Keratinocyte (primary cell): ENCODE measurements at regions not wholly inside any gene's neighbourhood (a gene's known extent, or its start where the extent isn't known, plus 50 kb on each side); places are given as distances from the start of the nearest gene placed in this dataset.

ENCODE experiments used
- DNase-seq: peaks from one replicate; pipeline ENCODE4 v3.0.0-alpha.2; 2011; ENCODE audit warnings: low read depth, missing footprints, low spot score
- FAIRE-seq: peaks from 2 replicates; lab custom pipeline; 2011; peaks lifted over from hg19 to GRCh38; lab: Jason Lieb, UNC
- H2AFZ ChIP-seq: 2 replicates; pipeline ENCODE4 v1.6.0; 2012; ENCODE audit warnings: low read length, control low read depth, inconsistent platforms; ENCODE audit not compliant: control insufficient read depth
- H3K27ac ChIP-seq: 2 replicates; pipeline ENCODE4 v1.5.1; 2011; ENCODE audit warnings: low read length; ENCODE audit not compliant: control insufficient read depth, insufficient read depth
- H3K27me3 ChIP-seq: 3 replicates; pipeline ENCODE4 v1.6.0; 2011; ENCODE audit warnings: low read length; ENCODE audit not compliant: control insufficient read depth, insufficient read depth; ENCODE audit errors: extremely low read depth
- H3K36me3 ChIP-seq, 2 experiments: 2 replicates in 1 of 2; 3 replicates in 1 of 2; pipeline ENCODE4 v1.5.1; 2011; ENCODE audit warnings: low read length in 2 of 2, mild to moderate bottlenecking in 1 of 2; ENCODE audit not compliant: control insufficient read depth in 2 of 2, insufficient read depth in 2 of 2; ENCODE audit errors: extremely low read depth in 1 of 2
- H3K4me1 ChIP-seq: 3 replicates; pipeline ENCODE4 v1.5.1; 2011; ENCODE audit warnings: low read length; ENCODE audit not compliant: control insufficient read depth, insufficient read depth; ENCODE audit errors: extremely low read depth
- H3K4me2 ChIP-seq: 3 replicates; pipeline ENCODE4 v1.6.0; 2011; ENCODE audit warnings: low read depth, low read length; ENCODE audit not compliant: control insufficient read depth, insufficient read depth; ENCODE audit errors: extremely low read depth
- H3K4me3 ChIP-seq, 3 experiments: fragments of 200-600 bp in 1 of 3; sonication (generic) in 1 of 3; 2 replicates in 2 of 3; 3 replicates in 1 of 3; pipeline ENCODE4 v1.5.1; 2011 to 2016; ENCODE audit warnings: low read length in 3 of 3, mild to moderate bottlenecking in 3 of 3, control low read depth in 2 of 3, inconsistent platforms in 1 of 3, low read depth in 1 of 3, mixed read lengths in 1 of 3, mixed run types in 1 of 3, moderate library complexity in 1 of 3; ENCODE audit not compliant: control insufficient read depth in 2 of 3, insufficient read depth in 2 of 3; ENCODE audit errors: extremely low read depth in 1 of 3
- H3K79me2 ChIP-seq: 2 replicates; pipeline ENCODE4 v1.6.0; 2012; ENCODE audit warnings: low read length; ENCODE audit not compliant: control insufficient read depth, insufficient read depth
- H3K9ac ChIP-seq: 3 replicates; pipeline ENCODE4 v1.6.0; 2011; ENCODE audit warnings: low read length; ENCODE audit not compliant: control insufficient read depth, insufficient read depth; ENCODE audit errors: extremely low read depth
- H3K9me1 ChIP-seq: 3 replicates; pipeline ENCODE4 v1.6.0; 2011; ENCODE audit warnings: low read length; ENCODE audit not compliant: control insufficient read depth, insufficient read depth; ENCODE audit errors: extremely low read depth
- H3K9me3 ChIP-seq: 2 replicates; pipeline ENCODE4 v1.5.1; 2012; ENCODE audit warnings: low read depth, low read length; ENCODE audit not compliant: control insufficient read depth
- H4K20me1 ChIP-seq: 3 replicates; pipeline ENCODE4 v1.6.0; 2011; ENCODE audit warnings: low read length; ENCODE audit not compliant: control insufficient read depth, insufficient read depth; ENCODE audit errors: extremely low read depth
- CTCF ChIP-seq, 3 experiments: IDR thresholded peaks in 1 of 3; conservative IDR thresholded peaks in 1 of 3; optimal IDR thresholded peaks in 1 of 3; 2 replicates in 2 of 3; 3 replicates in 1 of 3; pipeline versions ENCODE3 to v1.5.1; 2011; ENCODE audit warnings: low read length in 3 of 3, mild to moderate bottlenecking in 3 of 3, moderate library complexity in 2 of 3, control low read depth in 1 of 3, inconsistent platforms in 1 of 3; ENCODE audit not compliant: insufficient read depth in 2 of 3; ENCODE audit errors: extremely low read depth in 1 of 3
- EZH2 ChIP-seq: IDR thresholded peaks from one replicate; pipeline ENCODE4 v1.6.1; 2012; ENCODE audit warnings: inconsistent platforms, mild to moderate bottlenecking, low read length, moderate library complexity
- dilution Hi-C: fragments of 300-500 bp; cut with MboI; formaldehyde crosslinking; loops from one replicate; pipeline ENCODE4 v1.7.0; 2020; ENCODE audit warnings: low sequenced_read_pairs; ENCODE audit not compliant: extremely low pct_ligation_motif_present

- H3K4me1 ChIP-seq = peaks cover 26% of the 10 kb centered on the region
- no peaks in the 10 kb centered on the region for H3K9me1 ChIP-seq
- no peaks in the 10 kb centered on the region for H3K36me3 ChIP-seq
- H3K9me3 ChIP-seq = no peaks in the 10 kb centered on the region
- no peak overlapping the region for H3K27ac ChIP-seq
- dilution Hi-C loops = no loop called here
- no peak for FAIRE-seq
- DNase-seq = no peak
- no peaks in the 10 kb centered on the region for H4K20me1 ChIP-seq
- H3K4me2 ChIP-seq = peak overlapping the region; percentile 80
- peak overlapping the region; percentile 79 for H2AFZ ChIP-seq
- H3K4me3 ChIP-seq = peak overlapping the region in 1 of 3 experiments; percentile 41
- peak overlapping the region; percentile 18 for H3K9ac ChIP-seq
- H3K79me2 ChIP-seq = no peaks in the 10 kb centered on the region
- no peaks in the 10 kb centered on the region for H3K27me3 ChIP-seq
- no peak for TF ChIP-seq CTCF (optimal IDR thresholded peaks at IDR 0.05 in 1 of 3, IDR thresholded peaks at IDR 0.05 in 1 of 3, conservative IDR thresholded peaks at IDR 0.05 in 1 of 3; ENCODE audit: extremely low read depth in 1 of 3, insufficient read depth in 2 of 3, low read length in 3 of 3)
- TF ChIP-seq EZH2 = no peak
Measured at GRCh38 chr5:17114715-17115599, 102.5 kb upstream of the BASP1 start.

GRCh38 chr5:17115855-17116254 lies 101.6 kb upstream of the BASP1 start:
- Histone ChIP-seq H2AFZ (no peak overlapping the region), H3K4me1 (peaks cover 26% of the 10 kb centered on the region), H3K4me3 (no peak overlapping the region), H3K9me3 (no peaks in the 10 kb centered on the region), H3K27ac (no peak overlapping the region), H3K79me2 (no peaks in the 10 kb centered on the region), H3K36me3 (no peaks in the 10 kb centered on the region), H3K9me1 (no peaks in the 10 kb centered on the region), H3K9ac (no peak overlapping the region), H3K4me2 (no peak overlapping the region), H4K20me1 (no peaks in the 10 kb centered on the region), H3K27me3 (no peaks in the 10 kb centered on the region)
- no peak for DNase-seq
- dilution Hi-C loops = no loop called here
- FAIRE-seq = no peak
- TF ChIP-seq EZH2 = no peak
- TF ChIP-seq CTCF (optimal IDR thresholded peaks at IDR 0.05 in 1 of 3, IDR thresholded peaks at IDR 0.05 in 1 of 3, conservative IDR thresholded peaks at IDR 0.05 in 1 of 3; ENCODE audit: extremely low read depth in 1 of 3, insufficient read depth in 2 of 3, low read length in 3 of 3) = no peak
